Right atrium auricular region (tissue), 2 donors: ENCODE measurements at regions not wholly inside any gene's neighbourhood (a gene's known extent, or its start where the extent isn't known, plus 50 kb on each side); places are given as distances from the start of the nearest gene placed in this dataset.

Experiments
- DNase-seq: peaks from one replicate; pipeline ENCODE4 v3.0.0-alpha.2; 2019; ENCODE audit warnings: low spot score
- H3K27ac ChIP-seq, 2 donors: fragments of 200-600 bp; sonication (generic); 1 replicate in 1 of 2; 2 replicates in 1 of 2; pipeline ENCODE4 v1.5.1; 2016 to 2019
- H3K27me3 ChIP-seq, 2 donors: fragments of 200-600 bp; sonication (generic); one replicate each; pipeline versions ENCODE4 v1.5.1 to v1.6.0; 2017 to 2019
- H3K36me3 ChIP-seq: fragments of 200-600 bp; sonication (generic); one replicate; pipeline ENCODE4 v1.5.1; 2016
- H3K4me1 ChIP-seq, 2 donors: fragments of 200-600 bp; sonication (generic); one replicate each; pipeline versions ENCODE4 v1.5.1 to v1.6.0; 2017 to 2019
- H3K4me3 ChIP-seq, 2 donors: fragments of 200-600 bp; sonication (generic); 1 replicate in 1 of 2; 2 replicates in 1 of 2; pipeline ENCODE4 v1.5.1; 2017 to 2019; ENCODE audit warnings: mild to moderate bottlenecking in 1 of 2, moderate library complexity in 1 of 2
- H3K9me3 ChIP-seq, 2 donors: fragments of 200-600 bp; sonication (generic); one replicate each; pipeline ENCODE4 v1.5.1; 2019
- TF ChIP-seq, protein P1 (sequence below), 2 donors: fragments of 200-600 bp; sonication (generic); IDR thresholded peaks; one replicate each; pipeline ENCODE4 v1.5.1; 2019; ENCODE audit warnings: antibody characterized with exemption in 2 of 2

GRCh38 chr1:30300669-30301068 is 422.7 kb downstream of the MATN1 start:
- Histone ChIP-seq H3K9me3 (peaks cover 0 to 12% of the 10 kb centered on the region in 2 donors), H3K4me3 (no peak overlapping the region), H3K27ac (no peak overlapping the region), H3K27me3 (no peaks in the 10 kb centered on the region), H3K36me3 (no peaks in the 10 kb centered on the region), H3K4me1 (no peaks in the 10 kb centered on the region)
- peak; percentile 18 for DNase-seq
- TF ChIP-seq, protein P1, sequence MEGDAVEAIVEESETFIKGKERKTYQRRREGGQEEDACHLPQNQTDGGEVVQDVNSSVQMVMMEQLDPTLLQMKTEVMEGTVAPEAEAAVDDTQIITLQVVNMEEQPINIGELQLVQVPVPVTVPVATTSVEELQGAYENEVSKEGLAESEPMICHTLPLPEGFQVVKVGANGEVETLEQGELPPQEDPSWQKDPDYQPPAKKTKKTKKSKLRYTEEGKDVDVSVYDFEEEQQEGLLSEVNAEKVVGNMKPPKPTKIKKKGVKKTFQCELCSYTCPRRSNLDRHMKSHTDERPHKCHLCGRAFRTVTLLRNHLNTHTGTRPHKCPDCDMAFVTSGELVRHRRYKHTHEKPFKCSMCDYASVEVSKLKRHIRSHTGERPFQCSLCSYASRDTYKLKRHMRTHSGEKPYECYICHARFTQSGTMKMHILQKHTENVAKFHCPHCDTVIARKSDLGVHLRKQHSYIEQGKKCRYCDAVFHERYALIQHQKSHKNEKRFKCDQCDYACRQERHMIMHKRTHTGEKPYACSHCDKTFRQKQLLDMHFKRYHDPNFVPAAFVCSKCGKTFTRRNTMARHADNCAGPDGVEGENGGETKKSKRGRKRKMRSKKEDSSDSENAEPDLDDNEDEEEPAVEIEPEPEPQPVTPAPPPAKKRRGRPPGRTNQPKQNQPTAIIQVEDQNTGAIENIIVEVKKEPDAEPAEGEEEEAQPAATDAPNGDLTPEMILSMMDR (IDR thresholded peaks at IDR 0.05) = no peak

GRCh38 chr1:30299393-30299792 is 424.0 kb downstream of the MATN1 start:
- Histone ChIP-seq H3K4me3 (no peak overlapping the region), H3K9me3 (peaks cover 0 to 15% of the 10 kb centered on the region in 2 donors), H3K27ac (no peak overlapping the region), H3K27me3 (no peaks in the 10 kb centered on the region), H3K36me3 (no peaks in the 10 kb centered on the region), H3K4me1 (no peaks in the 10 kb centered on the region)
- TF ChIP-seq, protein P1 (IDR thresholded peaks at IDR 0.05) = no peak
- DNase-seq = no peak

DNA sequence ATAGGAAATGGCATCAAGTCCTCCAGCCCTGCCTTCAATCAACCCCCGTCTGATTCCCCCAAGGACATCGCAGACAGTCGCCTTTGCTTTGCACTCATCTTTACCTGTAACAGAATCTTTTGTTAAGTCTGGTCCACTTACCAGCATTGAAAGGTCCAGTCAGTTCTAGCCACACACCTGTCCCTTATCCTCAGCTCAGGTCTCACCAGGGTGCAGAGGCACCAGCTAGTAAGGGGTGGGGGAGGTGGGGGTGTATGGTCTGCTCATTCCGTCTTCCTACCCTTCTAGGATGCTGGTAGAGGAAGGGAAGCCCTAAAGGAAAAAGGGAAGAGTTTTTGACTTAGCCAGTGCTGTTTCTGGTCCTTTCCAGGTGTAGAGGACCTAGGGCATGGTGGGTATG is 427.7 kb downstream of the MATN1 start:
- TF ChIP-seq, protein P1 (IDR thresholded peaks at IDR 0.05) = no peak
- H3K27me3 ChIP-seq = peaks cover 0 to 3% of the 10 kb centered on the region in 2 donors
- no peak for DNase-seq
- no peaks in the 10 kb centered on the region for H3K36me3 ChIP-seq
- H3K4me1 ChIP-seq = no peaks in the 10 kb centered on the region
- H3K9me3 ChIP-seq = peaks cover 0 to 28% of the 10 kb centered on the region in 2 donors
- no peak overlapping the region for H3K27ac ChIP-seq
- H3K4me3 ChIP-seq = no peak overlapping the region

DNA sequence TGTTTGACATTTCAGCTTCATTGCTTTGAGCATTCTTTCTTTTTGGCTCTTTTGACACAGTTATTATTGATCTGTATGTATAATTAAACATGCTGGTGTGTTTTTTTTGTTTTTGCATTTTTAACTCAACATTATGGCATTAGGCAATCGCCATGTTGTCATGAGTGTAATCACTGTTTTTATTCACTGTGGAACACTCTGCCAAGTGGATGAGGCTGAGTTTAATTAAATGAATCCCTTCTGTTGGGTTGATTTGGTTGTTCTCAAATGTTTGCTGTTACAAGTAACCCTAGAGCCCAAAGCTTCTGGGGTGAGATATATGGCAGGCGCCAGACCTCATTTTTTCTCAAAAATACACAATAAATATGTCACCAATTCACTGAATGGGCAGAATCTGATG is 428.1 kb downstream of the MATN1 start:
- Histone ChIP-seq H3K4me1 (no peaks in the 10 kb centered on the region), H3K36me3 (no peaks in the 10 kb centered on the region), H3K27me3 (peaks cover 0 to 3% of the 10 kb centered on the region in 2 donors), H3K9me3 (peaks cover 0 to 28% of the 10 kb centered on the region in 2 donors), H3K27ac (no peak overlapping the region), H3K4me3 (no peak overlapping the region)
- TF ChIP-seq, protein P1 (IDR thresholded peaks at IDR 0.05) = no peak
- DNase-seq = no peak

DNA sequence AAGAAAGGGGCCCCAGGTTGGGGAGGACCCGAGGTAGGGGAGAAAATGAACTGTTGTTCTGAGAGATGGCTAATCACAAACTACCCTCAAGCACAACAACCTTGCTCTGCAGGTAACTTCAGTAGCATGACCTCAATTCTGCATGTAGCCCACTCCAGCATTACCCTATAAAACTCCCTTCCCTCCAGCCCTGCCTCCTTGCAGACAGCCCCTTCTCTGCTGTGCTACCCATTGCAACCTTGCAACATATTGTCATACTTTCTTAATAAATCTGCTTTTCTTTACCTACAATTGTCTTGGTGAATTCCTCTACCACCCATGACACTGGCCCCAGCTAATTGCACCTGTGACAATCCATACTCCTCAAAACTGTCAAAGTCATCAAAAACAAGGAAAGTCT is 428.9 kb downstream of the MATN1 start:
- peak; percentile 38 for DNase-seq
- TF ChIP-seq, protein P1 (IDR thresholded peaks at IDR 0.05) = no peak
- Histone ChIP-seq H3K27me3 (peaks cover 0 to 3% of the 10 kb centered on the region in 2 donors), H3K4me1 (no peaks in the 10 kb centered on the region), H3K36me3 (no peaks in the 10 kb centered on the region), H3K27ac (no peak overlapping the region), H3K4me3 (no peak overlapping the region), H3K9me3 (peaks cover 0 to 28% of the 10 kb centered on the region in 2 donors)

- H3K36me3 ChIP-seq = no peaks in the 10 kb centered on the region
- DNase-seq = no peak
- no peak overlapping the region for H3K4me3 ChIP-seq
- TF ChIP-seq, protein P1 (IDR thresholded peaks at IDR 0.05) = no peak
- H3K9me3 ChIP-seq = peaks cover 0 to 21% of the 10 kb centered on the region in 2 donors
- H3K27ac ChIP-seq = no peak overlapping the region
- no peaks in the 10 kb centered on the region for H3K4me1 ChIP-seq
- peaks cover 0 to 3% of the 10 kb centered on the region in 2 donors for H3K27me3 ChIP-seq
These were observed 430.9 kb downstream of the MATN1 start for GRCh38 chr1:30292451-30292850.
